PC-3 (cell line): ENCODE measurements at regions not wholly inside any gene's neighbourhood (a gene's known extent, or its start where the extent isn't known, plus 50 kb on each side); places are given as distances from the start of the nearest gene placed in this dataset.

Source experiments
- EZH2 ChIP-seq: fragments of 300-600 bp; sonication (generic); IDR thresholded peaks from one replicate; pipeline ENCODE4 v1.6.1; 2017; ENCODE audit warnings: antibody characterized with exemption, mild to moderate bottlenecking, low read length; ENCODE audit not compliant: unreplicated experiment
- EZH2phosphoT487 ChIP-seq: fragments of 300-600 bp; sonication (generic); IDR thresholded peaks from 2 replicates; pipeline ENCODE4 v1.6.1; 2018; ENCODE audit warnings: mild to moderate bottlenecking, antibody characterized with exemption, low read length, borderline replicate concordance
- TF ChIP-seq, protein P1 (sequence below): fragments of 300-600 bp; sonication (generic); conservative IDR thresholded peaks from 2 replicates; pipeline ENCODE4 v1.5.1; 2017; ENCODE audit warnings: antibody characterized with exemption, low read depth, mild to moderate bottlenecking, low read length

DNA sequence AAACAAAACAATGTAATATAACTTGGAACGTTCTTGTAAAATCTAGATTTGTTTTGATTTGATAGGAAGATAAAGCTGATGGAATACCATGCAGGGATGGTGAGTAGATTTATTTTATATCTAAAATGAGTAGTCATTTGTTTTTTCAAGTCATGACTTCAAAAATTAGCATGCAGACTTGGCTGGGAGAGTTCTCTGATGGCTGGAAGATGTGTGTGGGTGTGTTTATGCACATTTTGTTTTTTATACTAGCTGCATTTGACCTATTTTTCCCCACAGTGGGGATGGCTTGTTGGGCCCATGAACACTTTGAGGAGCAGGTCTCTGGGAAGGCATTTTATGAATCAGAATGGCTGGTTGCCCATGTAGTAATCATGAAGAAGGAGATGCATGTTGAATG is 109.2 kb downstream of the MTRR start:
- TF ChIP-seq, protein P1, sequence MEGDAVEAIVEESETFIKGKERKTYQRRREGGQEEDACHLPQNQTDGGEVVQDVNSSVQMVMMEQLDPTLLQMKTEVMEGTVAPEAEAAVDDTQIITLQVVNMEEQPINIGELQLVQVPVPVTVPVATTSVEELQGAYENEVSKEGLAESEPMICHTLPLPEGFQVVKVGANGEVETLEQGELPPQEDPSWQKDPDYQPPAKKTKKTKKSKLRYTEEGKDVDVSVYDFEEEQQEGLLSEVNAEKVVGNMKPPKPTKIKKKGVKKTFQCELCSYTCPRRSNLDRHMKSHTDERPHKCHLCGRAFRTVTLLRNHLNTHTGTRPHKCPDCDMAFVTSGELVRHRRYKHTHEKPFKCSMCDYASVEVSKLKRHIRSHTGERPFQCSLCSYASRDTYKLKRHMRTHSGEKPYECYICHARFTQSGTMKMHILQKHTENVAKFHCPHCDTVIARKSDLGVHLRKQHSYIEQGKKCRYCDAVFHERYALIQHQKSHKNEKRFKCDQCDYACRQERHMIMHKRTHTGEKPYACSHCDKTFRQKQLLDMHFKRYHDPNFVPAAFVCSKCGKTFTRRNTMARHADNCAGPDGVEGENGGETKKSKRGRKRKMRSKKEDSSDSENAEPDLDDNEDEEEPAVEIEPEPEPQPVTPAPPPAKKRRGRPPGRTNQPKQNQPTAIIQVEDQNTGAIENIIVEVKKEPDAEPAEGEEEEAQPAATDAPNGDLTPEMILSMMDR: no peak
- TF ChIP-seq EZH2: no peak
- TF ChIP-seq EZH2phosphoT487: no peak
